ENCODE measurements at regions not wholly inside any gene's neighbourhood (a gene's known extent, or its start where the extent isn't known, plus 50 kb on each side); places are given as distances from the start of the nearest gene placed in this dataset.

DNA sequence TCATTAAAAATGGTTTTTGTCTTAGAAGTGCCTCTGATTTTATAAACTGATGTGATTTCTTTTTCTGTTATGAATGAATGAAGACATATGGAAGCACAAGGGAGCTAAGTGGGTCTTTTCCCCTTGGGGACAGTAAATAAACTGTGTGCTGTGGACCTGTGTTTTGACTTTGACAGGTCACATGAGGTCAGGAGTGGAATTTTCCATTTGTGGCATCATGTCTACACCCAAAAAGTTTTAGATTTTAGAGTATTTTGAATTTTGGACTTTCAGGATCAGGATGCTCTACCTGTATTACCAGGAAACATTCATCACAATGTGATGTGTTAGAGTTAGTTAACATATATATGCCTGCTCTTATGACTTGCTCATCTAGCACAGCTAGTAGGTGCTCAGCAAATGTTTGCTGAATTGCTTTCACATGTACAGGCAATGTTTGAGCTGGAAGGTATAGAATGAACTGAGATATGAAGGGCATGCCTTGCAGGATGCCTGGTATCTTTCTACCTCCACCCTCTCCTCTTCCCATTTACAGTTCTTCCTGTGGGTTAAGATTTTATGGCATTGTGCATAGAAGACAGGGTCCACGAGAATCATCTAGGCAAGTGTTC is 73.2 kb upstream of the NR3C1 start (continued):
- TF ChIP-seq NFIX (CRISPR knock-in tag; IDR thresholded peaks at IDR 0.05; ENCODE audit: low read depth), result no peak

DNA sequence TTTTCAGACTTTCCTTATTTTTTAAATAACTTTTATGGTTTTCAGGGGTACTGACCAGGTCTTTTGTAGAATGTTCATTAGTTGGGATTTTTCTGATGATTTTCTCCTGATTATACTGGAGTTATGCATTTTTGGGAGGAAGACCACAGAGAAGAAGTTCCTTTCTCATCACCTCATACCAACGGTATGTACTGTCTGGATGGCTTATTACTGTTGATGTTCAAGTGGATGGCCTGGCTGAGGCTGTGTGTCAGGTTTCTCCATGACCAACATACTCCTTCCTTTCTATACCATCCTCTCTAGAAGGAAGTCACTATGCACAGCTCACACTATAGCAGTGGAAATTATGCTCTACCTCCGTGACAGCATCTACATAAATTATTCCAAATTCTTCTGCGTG is 71.1 kb upstream of the NR3C1 start:
- no peaks in the 10 kb centered on the region for H3K27me3 ChIP-seq (ENCODE audit: control insufficient read depth in 2 of 2, insufficient read depth in 2 of 2, low read length in 2 of 2)
- intact Hi-C loops (cut with micrococcal nuclease) (no loop called here), in situ Hi-C loops (cut with MboI) (no loop called here)
- TF ChIP-seq, protein P1, sequence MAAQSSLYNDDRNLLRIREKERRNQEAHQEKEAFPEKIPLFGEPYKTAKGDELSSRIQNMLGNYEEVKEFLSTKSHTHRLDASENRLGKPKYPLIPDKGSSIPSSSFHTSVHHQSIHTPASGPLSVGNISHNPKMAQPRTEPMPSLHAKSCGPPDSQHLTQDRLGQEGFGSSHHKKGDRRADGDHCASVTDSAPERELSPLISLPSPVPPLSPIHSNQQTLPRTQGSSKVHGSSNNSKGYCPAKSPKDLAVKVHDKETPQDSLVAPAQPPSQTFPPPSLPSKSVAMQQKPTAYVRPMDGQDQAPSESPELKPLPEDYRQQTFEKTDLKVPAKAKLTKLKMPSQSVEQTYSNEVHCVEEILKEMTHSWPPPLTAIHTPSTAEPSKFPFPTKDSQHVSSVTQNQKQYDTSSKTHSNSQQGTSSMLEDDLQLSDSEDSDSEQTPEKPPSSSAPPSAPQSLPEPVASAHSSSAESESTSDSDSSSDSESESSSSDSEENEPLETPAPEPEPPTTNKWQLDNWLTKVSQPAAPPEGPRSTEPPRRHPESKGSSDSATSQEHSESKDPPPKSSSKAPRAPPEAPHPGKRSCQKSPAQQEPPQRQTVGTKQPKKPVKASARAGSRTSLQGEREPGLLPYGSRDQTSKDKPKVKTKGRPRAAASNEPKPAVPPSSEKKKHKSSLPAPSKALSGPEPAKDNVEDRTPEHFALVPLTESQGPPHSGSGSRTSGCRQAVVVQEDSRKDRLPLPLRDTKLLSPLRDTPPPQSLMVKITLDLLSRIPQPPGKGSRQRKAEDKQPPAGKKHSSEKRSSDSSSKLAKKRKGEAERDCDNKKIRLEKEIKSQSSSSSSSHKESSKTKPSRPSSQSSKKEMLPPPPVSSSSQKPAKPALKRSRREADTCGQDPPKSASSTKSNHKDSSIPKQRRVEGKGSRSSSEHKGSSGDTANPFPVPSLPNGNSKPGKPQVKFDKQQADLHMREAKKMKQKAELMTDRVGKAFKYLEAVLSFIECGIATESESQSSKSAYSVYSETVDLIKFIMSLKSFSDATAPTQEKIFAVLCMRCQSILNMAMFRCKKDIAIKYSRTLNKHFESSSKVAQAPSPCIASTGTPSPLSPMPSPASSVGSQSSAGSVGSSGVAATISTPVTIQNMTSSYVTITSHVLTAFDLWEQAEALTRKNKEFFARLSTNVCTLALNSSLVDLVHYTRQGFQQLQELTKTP (IDR thresholded peaks at IDR 0.05; ENCODE audit: low read depth in 1 of 2, partially characterized antibody in 2 of 2), result no peak
- no peak for TF ChIP-seq ZNF589 (CRISPR knock-in tag; IDR thresholded peaks at IDR 0.05; ENCODE audit: low read depth)
- no peak for TF ChIP-seq ZSCAN29 (IDR thresholded peaks at IDR 0.05)
- TF ChIP-seq, protein P2, sequence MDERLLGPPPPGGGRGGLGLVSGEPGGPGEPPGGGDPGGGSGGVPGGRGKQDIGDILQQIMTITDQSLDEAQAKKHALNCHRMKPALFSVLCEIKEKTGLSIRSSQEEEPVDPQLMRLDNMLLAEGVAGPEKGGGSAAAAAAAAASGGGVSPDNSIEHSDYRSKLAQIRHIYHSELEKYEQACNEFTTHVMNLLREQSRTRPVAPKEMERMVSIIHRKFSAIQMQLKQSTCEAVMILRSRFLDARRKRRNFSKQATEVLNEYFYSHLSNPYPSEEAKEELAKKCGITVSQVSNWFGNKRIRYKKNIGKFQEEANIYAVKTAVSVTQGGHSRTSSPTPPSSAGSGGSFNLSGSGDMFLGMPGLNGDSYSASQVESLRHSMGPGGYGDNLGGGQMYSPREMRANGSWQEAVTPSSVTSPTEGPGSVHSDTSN (CRISPR knock-in tag; IDR thresholded peaks at IDR 0.05; ENCODE audit: low read depth), result no peak
- TF ChIP-seq, protein P2 (tag; conservative IDR thresholded peaks at IDR 0.05; ENCODE audit: low read depth), result no peak
- no peak for TF ChIP-seq CHD1 (IDR thresholded peaks at IDR 0.05; ENCODE audit: low read length)
- TF ChIP-seq ELF1 (tag; IDR thresholded peaks at IDR 0.05), result no peak
- TF ChIP-seq PCBP2 (IDR thresholded peaks at IDR 0.05; ENCODE audit: low read depth, low read length, poor library complexity, severe bottlenecking), result no peak
- H3K36me3 ChIP-seq (ENCODE audit: control insufficient read depth, insufficient read depth, low read length), result no peaks in the 10 kb centered on the region
- FAIRE-seq (no peak), ATAC-seq (no peak), DNase-seq (ENCODE audit: extremely low read depth in 1 of 4, low spot score in 3 of 4) (no peak)
- H3K79me2 ChIP-seq (ENCODE audit: control insufficient read depth, insufficient read depth, low read length), result no peaks in the 10 kb centered on the region
- no peak overlapping the region for H2AFZ ChIP-seq (ENCODE audit: low read depth, low read length)
- no peaks in the 10 kb centered on the region for H3K9me3 ChIP-seq (replicated peaks; ENCODE audit: control insufficient read depth, insufficient read depth, low read depth, low read length)
- 1% methylated on average over 3 of the region's 3 CpGs for WGBS (ENCODE audit: insufficient coverage, low coverage, missing lambda C conversion rate)
- H3K4me1 ChIP-seq (replicated peaks in 1 of 2; ENCODE audit: control insufficient read depth in 2 of 2, insufficient read depth in 2 of 2, low read length in 2 of 2), result no peaks in the 10 kb centered on the region
- no peaks in the 10 kb centered on the region for H4K20me1 ChIP-seq (replicated peaks; ENCODE audit: control insufficient read depth, insufficient read depth, low read length)
- no peak overlapping the region for H3K27ac ChIP-seq (ENCODE audit: extremely low read depth, low read depth, low read length)
- no peaks in the 10 kb centered on the region for H3K9me1 ChIP-seq (ENCODE audit: control insufficient read depth, insufficient read depth, low read length)
- BruUV-seq (replicated peaks), result no TSS peak
- ChIA-PET CTCF (ENCODE audit: low intra/inter-chr PET ratio) (no interaction called here), POLR2A (no interaction called here)
- no peak overlapping the region for H3K4me2 ChIP-seq (ENCODE audit: insufficient read depth, low read length)
- H3K4me3 ChIP-seq, result no peak overlapping the region
- no peak overlapping the region for H3K9ac ChIP-seq (ENCODE audit: insufficient read depth in 1 of 2, low read depth in 2 of 2, low read length in 2 of 2)

Measured in K562 (cell line).